NCI-H774 (cell line): ENCODE measurements at regions not wholly inside any gene's neighbourhood (a gene's known extent, or its start where the extent isn't known, plus 50 kb on each side); places are given as distances from the start of the nearest gene placed in this dataset.
A peak's percentile ranks its signal among the peaks of the same experiment; 100 is the strongest.

ENCODE experiments used
- DNase-seq: peaks from one replicate; lab custom pipeline; 2025; lab: John Stamatoyannopoulos, UW

DNA sequence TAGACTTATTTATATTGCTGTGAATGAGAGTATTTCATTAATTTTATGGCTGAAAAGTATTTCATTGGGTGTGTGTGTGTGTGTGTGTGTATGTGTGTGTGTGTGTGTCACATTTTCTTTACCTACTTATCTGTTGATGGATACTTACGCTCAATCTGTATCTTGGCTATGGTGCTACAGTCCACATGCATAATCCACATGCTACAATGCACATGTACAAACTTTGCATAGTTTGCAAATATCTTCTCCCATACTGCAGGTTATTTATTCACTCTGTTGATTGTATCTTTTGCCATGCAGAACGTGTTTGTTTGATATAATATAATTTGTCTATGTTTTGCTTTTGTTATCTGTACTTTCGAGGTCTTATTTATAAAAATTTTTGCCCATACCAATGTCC lies 167.8 kb downstream of the RAB28 start:
- no peak for DNase-seq

DNA sequence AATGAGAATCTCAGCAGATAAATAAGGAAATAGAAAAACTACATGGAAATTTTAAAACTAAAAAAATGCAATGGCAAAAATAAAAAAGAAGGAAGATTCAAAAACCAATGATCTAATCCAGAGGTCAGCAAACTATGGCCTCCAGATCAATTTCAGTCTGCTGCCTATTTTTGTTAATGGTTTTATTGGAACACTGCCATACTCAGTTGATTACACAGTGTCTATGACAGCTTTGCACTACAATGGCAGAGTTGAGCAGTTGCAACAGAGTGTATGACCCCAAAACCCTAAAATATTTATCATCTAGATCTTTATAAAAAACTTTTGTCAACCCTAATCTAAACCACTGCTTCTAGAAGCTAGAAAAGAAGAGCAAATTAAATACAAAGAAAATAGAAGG lies 170.3 kb downstream of the RAB28 start:
- peak; percentile 8 for DNase-seq

DNA sequence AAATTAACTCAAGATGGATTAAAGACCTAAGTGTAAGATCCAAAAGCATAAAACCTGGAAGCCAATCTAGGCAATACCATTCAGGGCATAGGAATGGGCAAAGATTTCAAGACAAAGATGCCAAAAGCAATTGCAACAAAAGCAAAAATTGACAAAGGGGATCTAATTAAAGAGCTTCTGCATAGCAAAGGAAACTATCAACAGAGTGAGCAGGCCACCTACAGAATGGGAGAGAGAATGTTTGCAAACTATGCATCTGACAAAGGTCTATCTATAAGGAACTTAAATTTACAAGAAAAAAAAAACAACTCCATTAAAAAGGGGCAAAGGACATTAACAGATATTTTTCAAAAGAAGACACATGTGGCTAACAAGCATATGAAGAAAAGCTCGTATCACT lies 171.9 kb downstream of the RAB28 start:
- no peak for DNase-seq

DNA sequence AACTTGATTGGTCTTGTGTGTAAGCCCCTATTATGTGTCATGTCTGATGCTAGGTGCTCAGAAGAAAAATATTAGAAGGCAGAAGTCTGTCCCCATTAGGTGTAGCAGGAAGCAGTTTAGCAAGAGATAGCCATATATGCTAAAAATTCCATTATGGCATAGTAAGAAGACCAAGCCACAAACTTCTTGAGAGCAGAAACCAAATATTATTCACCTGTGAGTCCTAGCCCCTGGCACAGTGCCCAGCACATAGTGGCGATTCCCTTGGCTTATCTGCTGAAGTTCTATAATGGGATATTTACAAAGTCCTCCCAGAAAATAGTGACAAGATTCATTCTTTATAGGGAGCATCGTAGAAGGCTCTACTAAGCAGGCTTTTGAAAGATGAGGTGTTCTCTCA lies 174.4 kb downstream of the RAB28 start:
- no peak for DNase-seq

DNA sequence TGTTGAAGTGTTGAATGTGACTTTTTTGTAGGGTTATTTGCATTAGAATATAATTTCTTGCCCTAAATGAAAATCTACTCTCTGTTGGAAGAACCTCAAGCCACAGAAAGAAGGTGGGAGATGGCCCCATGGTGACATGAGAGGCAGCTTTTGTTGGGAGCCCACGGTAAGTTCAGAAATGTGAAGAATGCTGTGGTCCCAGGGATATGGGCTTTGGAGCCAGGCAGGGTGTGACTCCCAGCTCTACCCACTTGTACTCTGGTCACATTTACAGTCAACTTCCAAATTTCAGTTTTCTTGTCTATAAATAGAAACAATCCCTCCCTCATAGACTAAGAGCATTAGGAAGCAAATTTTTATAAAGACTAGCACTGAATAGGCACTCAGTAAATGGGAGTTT lies 177.8 kb downstream of the RAB28 start:
- no peak for DNase-seq

DNA sequence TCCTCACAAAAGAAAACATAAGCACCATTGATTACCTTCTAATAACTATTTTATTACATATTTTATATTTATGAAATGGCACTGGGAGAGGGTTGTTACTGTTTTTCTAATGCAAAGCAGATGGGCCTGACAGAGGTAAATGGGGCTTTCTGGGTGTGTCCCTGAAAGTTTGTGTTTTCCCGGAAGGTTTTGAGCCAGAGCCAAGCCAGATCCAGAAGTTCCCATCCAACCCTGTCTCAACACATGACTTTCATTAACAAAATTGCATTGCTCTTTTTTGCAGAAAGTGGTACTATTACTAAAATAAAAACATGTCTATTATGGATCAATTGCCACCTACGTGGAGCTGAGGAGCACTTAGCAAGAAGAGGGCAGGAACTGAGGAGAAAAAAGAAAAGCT lies 181.3 kb downstream of the RAB28 start:
- no peak for DNase-seq

DNA sequence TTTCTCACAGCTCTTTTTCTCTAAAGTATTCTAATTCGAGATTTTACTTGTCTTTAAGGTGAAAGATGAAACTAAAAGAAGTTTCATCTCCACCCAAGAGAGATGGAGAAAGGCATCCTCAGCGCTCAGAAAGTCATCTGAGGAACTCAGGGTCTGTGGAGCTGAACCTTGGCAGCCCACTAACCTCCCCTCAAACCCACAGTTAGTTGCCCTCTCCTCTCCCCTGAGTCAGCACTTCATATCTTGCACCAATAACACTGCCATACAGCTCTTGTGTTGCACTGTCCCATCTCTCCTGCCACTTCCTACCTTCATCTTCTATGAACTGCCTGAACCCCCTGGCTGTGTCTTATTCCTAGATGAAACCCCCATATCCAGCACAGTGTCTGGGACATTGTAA lies 184.8 kb downstream of the RAB28 start:
- no peak for DNase-seq

DNA sequence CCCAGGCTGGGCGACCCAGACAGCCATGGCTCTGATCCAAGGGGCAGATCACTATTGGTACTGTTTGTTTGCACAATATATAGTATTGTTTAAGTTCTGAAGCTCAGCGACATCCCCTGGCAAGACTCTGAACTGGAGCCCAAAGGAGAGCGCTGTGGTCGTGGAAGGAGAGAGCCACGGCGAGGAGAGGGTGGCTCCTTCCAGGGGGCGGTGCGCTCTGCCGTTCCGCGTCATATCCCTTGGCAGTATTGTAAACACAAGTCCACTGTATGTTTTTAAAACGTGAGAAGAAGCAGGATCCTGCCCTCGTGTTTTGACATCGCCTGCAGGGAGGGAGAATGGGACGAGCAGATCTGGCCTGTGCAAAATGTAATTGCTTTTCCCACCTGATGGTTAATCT lies 185.5 kb downstream of the RAB28 start:
- DNase-seq, result no peak

DNA sequence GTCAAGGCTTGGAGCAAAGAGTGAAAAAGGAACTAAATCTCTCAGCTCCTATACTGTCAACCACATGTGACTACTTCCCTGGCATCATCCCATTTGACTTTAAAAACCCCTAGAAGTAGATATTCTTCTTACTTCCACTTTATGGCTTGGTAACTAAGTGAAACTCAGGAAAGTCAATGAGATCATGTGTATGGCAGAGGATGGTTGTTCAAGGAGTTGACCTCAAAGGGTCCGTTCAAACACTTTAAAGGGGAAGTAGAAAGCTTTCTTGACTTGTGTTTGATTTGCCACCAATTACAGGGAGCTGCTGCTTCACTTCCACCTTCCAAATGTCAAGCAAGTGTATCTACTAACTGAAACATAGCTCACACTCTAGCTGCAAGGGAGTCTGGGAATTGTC lies 187.2 kb downstream of the RAB28 start:
- no peak for DNase-seq

DNA sequence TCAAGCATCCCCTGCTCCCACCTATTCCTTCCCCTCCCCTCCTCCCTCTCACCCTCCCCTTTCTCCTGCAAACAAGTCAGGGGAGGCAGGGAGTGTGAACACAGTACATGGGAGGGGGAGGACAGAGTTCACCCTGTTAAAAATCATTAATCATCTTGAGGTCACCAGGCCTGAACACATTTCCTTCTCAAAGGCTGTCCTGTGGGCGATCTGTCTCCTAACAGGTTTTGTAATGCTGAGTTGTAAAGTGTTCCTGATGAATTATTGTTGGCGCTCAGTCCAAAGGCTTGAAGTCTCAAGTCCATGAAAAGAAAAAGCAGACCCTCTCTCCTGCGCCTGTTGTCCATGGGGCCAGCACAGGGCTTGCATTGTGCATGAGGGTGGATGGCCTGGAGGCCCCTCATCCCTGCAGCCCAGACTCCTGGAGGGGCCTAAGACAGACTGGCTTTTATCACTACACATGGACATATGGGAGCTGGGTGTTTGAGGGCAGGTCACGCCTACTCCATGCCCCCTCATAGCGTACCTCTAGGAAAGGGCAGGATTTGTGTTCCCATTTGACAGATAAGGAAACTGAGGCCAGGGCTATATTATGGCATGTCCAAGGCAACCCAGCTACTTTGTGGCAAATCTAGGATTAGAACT lies 189.1 kb downstream of the RAB28 start:
- no peak for DNase-seq

DNA sequence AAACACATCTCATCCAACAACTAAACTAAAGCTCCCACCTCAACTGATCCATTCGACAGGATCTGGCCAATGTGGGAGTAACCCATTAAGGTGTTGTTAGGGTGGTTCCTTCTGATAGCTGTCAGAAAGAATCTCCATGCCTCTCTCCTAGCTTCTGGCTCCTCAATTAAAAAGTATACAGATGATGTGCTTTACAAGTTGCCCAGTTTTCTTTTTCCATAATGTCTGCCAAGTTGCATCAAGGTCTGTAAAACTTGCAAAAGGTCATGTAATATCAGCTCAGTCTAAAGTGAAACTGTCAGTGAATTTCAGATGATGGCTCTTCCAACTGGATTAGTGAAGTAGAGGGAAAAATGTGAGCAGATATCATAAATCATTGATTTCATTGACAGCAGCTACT lies 191.8 kb downstream of the RAB28 start:
- DNase-seq, result no peak

DNA sequence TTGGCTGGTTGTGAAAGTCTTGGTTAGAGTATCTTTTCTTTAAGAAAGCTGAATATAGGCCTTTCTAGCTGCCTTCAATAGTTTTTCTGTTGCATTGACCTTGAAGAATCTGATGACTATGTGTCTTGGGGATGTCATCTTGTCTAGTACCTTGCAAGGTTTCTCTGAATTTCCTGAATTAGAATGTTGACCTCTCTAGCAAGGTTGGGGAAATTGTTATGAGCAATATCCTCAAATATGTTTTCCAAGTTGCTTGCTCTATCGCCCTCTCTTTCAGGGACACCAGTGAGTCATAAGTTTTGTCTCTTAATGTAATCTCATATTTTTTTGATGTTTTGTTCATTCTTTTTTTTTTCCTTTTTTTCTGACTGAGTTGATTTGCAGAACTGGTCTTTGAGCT lies 194.7 kb downstream of the RAB28 start:
- no peak for DNase-seq

DNA sequence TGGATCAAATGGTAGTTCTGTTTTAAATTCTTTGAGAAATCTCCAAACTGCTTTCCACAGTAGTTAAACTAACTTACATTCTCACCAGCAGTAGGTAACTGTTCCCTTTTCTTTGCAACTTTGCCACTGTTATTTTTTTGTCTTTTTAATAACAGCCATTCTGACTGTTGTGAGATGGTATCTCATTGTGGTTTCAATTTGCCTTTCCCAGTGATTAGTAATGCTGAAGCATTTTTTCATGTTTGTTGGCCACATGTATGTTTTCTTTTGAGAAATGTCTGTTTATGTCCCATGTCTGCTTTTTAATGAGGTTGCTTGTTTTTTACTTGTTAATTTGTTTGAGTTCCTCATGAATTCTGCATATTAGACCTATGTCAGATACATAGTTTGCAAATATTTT lies 198.8 kb downstream of the RAB28 start:
- no peak for DNase-seq

DNA sequence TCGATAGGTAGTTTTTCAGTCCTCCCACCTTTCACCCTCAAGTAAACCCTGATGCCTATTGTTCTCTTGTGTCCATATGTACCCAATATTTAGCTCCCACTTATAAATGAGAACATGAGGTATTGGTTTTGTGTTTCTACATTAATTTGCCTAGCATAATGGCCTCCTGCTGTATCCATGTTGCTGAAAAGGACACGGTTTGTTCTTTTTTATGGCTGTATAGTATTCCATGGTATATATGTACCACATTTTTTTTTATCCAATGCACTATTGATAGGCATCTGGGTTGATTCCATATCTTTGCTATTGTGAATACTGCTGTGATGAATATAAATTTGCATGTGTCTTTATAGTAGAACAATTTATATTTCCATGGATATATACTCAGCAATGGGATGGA lies 199.2 kb downstream of the RAB28 start:
- DNase-seq, result no peak

DNA sequence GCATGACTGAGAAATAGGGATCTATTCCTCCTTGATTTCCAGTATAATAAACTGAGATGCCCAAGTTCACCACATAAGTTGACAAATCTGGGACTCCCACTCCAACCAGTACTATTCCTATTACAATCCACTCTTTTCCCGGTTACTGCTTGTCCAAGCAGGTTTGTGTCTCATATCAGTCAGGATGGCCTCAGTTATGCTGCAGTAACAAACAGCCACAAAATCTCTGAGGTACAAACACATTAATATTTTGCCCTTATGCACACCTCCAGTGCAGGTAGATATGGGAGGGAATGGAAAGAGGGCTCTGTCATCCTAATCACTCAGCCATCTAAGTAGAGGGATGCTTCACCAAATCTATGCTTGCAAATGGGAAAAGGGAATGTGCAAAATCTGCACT lies 207.8 kb downstream of the RAB28 start:
- DNase-seq, result no peak

DNA sequence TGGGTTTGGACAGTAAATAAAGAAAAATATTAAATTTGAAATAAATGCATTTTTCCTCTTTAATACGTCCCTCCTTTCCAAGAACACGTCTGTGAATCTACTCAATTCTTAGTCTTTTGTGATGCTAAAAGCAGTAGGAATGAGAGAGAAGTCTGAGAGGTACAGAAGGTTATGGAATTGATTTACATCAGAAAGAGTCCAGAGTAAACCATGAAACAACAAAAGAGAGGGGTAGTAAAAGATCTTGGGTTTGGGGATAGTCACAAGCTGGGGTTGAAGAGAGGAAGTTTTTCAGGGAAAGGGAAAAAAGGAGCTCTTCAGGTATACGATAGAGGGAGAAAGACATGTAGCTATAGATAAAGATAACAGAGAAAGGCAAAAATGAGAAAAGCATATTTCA lies 215.4 kb downstream of the RAB28 start:
- DNase-seq, result no peak

DNA sequence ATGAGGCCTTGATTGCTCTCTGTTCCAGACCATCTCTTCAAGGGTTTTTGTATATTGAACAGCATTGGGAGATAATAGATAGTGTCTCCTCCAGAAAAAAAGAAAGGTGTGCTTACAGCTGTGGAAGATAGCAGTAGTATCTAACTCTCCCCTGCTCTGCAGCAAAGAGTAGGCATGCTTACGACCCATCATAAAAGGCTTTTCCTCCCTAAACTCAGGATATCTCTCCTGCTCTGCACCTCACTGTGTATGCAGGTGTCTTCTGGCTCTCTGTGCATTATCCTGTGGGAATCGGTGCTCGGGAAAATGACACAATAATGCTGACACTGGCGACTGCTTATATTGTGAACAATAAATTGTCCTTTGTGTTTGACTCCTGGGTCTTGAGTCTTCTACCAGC lies 216.0 kb downstream of the RAB28 start:
- DNase-seq, result no peak

DNA sequence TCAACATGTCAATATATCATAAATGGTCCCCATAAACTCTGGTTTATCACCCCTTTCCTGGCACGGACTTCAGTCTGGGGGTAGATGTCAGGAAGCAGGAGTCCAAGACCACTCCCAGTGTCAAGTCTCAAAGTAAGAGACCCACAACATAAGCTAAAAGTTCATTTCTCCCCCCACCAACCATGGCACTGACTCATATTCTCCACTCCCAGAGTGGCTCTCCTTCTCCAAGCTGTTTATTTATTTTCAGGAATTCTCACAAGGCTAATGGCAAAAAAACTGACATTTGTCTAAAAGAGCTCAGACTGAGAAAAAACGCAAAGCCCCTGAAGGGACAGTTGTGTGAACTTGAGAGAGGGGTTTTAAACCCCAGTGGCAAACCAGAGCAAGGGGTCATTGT lies 217.0 kb downstream of the RAB28 start:
- no peak for DNase-seq

DNA sequence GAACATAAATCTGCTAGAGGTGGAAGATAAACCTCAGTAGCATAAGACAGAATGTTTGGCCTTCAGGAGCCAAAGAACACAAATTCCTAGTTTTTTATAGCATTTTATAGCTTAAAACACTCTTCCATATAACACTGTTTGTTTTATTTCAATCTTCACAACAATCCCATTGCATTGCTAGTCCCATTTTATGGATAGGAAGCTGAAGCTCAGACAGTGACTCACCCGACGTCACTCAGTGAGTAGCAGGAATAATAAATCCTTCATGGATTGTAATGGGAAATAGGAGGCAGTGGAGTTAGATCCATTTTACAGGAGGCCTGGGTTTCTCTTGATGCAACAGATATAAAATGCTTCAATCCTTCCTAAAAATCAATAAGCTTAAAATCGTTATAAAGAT lies 217.5 kb downstream of the RAB28 start:
- DNase-seq, result no peak

DNA sequence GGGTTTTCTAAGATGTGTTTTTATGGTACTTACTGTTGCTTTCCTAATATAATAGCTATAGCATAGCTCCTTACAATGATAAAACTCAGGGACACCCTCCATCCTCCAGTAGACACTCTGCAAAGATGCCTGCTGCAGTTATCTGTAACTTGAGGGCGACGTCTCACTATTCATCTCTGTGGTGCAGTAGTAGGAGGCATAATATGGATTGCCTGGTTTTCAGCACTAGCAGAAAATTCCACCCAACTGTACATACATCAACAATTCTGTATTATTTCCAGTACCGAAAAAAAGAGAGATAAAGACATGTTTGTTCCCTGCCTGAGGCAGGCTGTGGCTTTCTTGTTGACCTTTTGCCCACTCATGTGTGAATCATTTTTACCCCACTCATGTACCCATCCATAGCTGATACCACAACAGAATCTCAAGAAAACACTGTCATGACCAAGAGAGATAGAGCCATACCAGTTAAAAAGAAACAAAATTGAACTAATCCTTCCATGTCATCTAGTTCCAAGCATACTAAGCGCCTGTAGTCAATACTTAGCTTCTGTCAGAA lies 220.1 kb downstream of the RAB28 start:
- DNase-seq, result no peak

DNA sequence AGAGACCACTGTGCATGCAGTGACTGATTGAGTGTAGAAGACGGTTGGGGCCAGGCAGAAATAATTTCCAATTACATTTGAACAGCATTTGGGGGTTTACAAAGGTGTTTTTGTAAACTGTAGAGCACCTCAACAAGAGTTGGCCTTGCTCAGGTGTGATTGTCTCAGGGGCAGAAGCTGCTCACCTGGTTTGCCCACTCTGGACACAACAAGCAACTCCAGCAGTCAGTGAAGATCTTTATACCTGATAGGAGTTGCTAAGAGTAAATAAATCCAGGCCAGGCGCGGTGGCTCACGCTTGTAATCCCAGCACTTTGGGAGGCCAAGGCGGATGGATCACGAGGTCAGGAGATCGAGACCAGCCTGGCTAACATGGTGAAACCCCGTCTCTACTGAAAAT lies 221.3 kb downstream of the RAB28 start:
- no peak for DNase-seq

DNA sequence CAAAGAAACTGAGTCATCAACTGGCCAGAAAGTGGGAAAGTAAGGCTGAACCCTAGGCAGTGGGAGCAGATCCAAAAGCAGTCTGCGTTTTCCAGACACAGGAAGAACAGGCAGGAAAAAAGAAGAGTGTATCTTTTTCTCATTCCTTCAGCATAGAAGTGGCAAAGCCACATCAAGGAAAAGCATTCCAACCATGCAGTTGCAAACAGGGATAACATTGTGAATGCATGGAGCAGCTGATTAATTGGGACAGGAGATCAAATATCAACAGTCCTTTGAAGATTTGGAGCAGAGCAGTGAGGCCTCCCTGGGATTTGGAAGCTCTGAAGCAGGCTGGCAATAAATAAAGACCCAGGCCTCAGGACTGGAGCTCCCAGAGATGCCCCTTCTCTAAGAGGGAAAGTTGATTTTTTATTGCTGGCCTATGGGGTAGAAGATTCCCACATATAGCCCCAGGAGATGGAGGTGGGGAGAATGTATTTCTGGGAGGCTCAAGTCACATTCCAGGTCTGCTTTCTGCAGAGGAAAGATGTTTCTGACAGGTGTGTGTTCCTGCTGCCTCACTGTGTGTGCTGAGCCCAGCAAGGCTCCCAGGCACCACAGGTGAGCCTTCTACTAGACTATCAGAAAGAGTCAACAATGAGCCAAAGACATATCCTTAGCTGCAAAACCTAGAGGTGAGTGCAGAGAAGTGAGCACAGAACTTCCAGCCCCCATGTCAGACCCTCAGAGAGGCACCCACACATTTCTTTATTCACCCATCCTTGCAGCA lies 222.5 kb downstream of the RAB28 start:
- DNase-seq, result no peak

DNA sequence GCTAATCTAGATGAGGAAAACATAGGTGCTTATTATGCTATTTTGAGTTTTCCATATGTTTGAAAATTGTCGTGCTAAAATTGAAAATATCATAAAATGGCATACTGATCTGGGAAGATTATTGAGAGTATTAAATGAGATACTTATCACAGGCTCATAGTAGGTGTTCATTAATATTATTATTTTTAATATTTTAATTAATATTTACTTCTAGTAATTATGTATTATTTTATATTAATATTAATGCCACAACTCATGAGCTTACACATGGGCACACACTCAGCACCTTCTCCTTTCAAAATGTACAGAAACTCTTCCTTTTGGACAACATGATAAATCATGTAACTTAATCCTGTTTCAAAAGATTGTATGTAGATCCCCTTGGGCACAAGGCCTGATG lies 223.6 kb downstream of the RAB28 start:
- no peak for DNase-seq

DNA sequence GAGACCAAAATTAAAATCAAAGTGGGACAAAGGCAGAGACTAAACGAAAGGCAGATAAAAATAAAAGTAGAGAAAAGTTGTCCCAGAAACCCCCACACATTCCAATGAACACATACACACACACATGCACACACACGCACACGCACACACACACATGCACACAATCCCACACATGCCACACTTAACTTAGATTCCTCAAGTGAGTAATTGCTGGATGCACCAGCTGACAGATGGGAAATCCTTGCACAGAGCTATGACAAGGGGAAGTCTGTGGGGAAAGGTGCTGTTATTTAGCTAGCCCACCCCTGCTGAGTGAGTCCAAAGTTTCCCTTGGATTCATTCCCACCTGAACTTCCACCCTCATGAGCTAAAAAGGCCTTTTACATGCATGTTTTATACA lies 233.9 kb downstream of the RAB28 start:
- DNase-seq, result no peak
